Esophagus muscularis mucosa (tissue), 4 donors: ENCODE measurements at regions not wholly inside any gene's neighbourhood (a gene's known extent, or its start where the extent isn't known, plus 50 kb on each side); places are given as distances from the start of the nearest gene placed in this dataset.

Experiments used
- DNase-seq: peaks from one replicate; pipeline ENCODE4 v3.0.0-alpha.2; 2017; ENCODE audit errors: extremely low spot score
- H3K27ac ChIP-seq, 4 donors: fragments of 200-600 bp; sonication (generic); replicated peaks in 1 of 4; 1 replicate in 3 of 4; 2 replicates in 1 of 4; pipeline ENCODE4 v1.5.1; 2016 to 2019; ENCODE audit warnings: mild to moderate bottlenecking in 1 of 4
- H3K27me3 ChIP-seq, 4 donors: fragments of 200-600 bp; sonication (generic); one replicate each; pipeline versions ENCODE4 v1.5.1 to v1.6.0; 2016 to 2019
- H3K36me3 ChIP-seq, 4 donors: fragments of 200-600 bp; sonication (generic); one replicate each; pipeline ENCODE4 v1.5.1; 2016 to 2019
- H3K4me1 ChIP-seq, 4 donors: fragments of 200-600 bp; sonication (generic); one replicate each; pipeline ENCODE4 v1.5.1; 2016 to 2019
- H3K4me3 ChIP-seq, 4 donors: fragments of 200-600 bp; sonication (generic); 1 replicate in 2 of 4; 2 replicates in 2 of 4; pipeline ENCODE4 v1.5.1; 2016 to 2019; ENCODE audit warnings: mild to moderate bottlenecking in 4 of 4, moderate library complexity in 1 of 4
- H3K9me3 ChIP-seq, 4 donors: fragments of 200-600 bp; sonication (generic); 1 replicate in 3 of 4; 2 replicates in 1 of 4; pipeline ENCODE4 v1.5.1; 2016 to 2019
- CTCF ChIP-seq, 3 experiments: fragments of 200-600 bp in 2 of 3; fragments of 450-650 bp in 1 of 3; sonication (generic) in 2 of 3; IDR thresholded peaks; one replicate each; pipeline ENCODE4 v1.5.1; 2017 to 2019; ENCODE audit warnings: antibody characterized with exemption in 3 of 3, mild to moderate bottlenecking in 2 of 3, moderate library complexity in 1 of 3
- EP300 ChIP-seq: sonication (generic); formaldehyde crosslinking; IDR thresholded peaks from one replicate; pipeline ENCODE4 v1.6.1; 2017; ENCODE audit warnings: antibody characterized with exemption
- POLR2A ChIP-seq: fragments of 450-650 bp; IDR thresholded peaks from one replicate; pipeline ENCODE4 v1.6.1; 2017; ENCODE audit warnings: antibody characterized with exemption, moderate library complexity, mild to moderate bottlenecking, low read depth
- POLR2AphosphoS5 ChIP-seq, 2 donors: sonication (generic); formaldehyde crosslinking; IDR thresholded peaks; one replicate each; pipeline ENCODE4 v1.6.1; 2017; ENCODE audit warnings: antibody characterized with exemption in 2 of 2
- WGBS: methylation state at CpG from one replicate; pipeline ENCODE4 v1.1.5; 2018; 5-methylcytosine and 5-hydroxymethylcytosine counted together
- intact Hi-C: fragments of 100-400 bp; cut with DNase I; formaldehyde crosslinking; loops from one replicate; pipeline ENCODE4 v1.15.1; 2023

DNA sequence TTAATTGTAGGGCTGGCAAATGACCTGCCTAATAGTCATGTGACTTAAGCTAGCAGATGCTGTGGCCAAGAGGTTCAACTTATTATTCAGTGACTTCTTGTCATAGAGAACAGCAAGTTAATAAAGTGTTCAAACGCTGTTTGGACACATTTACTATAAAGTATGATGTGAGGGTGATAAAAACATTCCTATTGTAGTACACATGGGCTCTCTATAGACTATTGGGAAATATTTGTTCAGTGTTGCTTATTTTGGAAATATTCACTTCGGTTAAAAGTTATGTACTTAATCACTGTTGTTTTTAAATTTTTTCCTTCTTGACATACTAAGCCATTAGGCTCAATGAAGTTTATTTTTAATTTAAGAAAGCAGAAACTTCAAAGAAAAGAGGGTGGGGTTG, 345.0 kb downstream of the NNT start:
- Histone ChIP-seq H3K9me3 (no peaks in the 10 kb centered on the region), H3K36me3 (no peaks in the 10 kb centered on the region), H3K4me1 (no peaks in the 10 kb centered on the region), H3K4me3 (no peak overlapping the region), H3K27me3 (no peaks in the 10 kb centered on the region), H3K27ac (no peak overlapping the region)
- intact Hi-C loops = no loop called here
- TF ChIP-seq EP300 = no peak
- no peak for TF ChIP-seq CTCF (IDR thresholded peaks at IDR 0.05)
- no peak for TF ChIP-seq POLR2AphosphoS5 (IDR thresholded peaks at IDR 0.05)
- TF ChIP-seq POLR2A = no peak
- DNase-seq = no peak
- WGBS = 54% methylated on average over 2 of the region's 2 CpGs

GRCh38 chr5:43941806-43942205, 338.8 kb downstream of the NNT start:
- Histone ChIP-seq H3K36me3 (no peaks in the 10 kb centered on the region), H3K27me3 (no peaks in the 10 kb centered on the region), H3K9me3 (peaks cover 0 to 8% (median 2%) of the 10 kb centered on the region in 4 donors), H3K27ac (no peak overlapping the region), H3K4me3 (no peak overlapping the region), H3K4me1 (no peaks in the 10 kb centered on the region)
- WGBS = 100% methylated on average over 1 of the region's 1 CpG
- TF ChIP-seq POLR2AphosphoS5 (IDR thresholded peaks at IDR 0.05) = no peak
- no peak for DNase-seq
- intact Hi-C loops = no loop called here

GRCh38 chr5:43940562-43940961, 337.6 kb downstream of the NNT start:
- 82% methylated on average over 2 of the region's 2 CpGs for WGBS
- DNase-seq = no peak
- peaks cover 0 to 8% (median 2%) of the 10 kb centered on the region in 4 donors for H3K9me3 ChIP-seq
- H3K27me3 ChIP-seq = no peaks in the 10 kb centered on the region
- H3K4me3 ChIP-seq = no peak overlapping the region
- no peaks in the 10 kb centered on the region for H3K36me3 ChIP-seq
- H3K4me1 ChIP-seq = no peaks in the 10 kb centered on the region
- no peak for TF ChIP-seq POLR2A
- no peak for TF ChIP-seq CTCF (IDR thresholded peaks at IDR 0.05)
- TF ChIP-seq POLR2AphosphoS5 (IDR thresholded peaks at IDR 0.05) = no peak
- no peak for TF ChIP-seq EP300
- H3K27ac ChIP-seq = no peak overlapping the region
- intact Hi-C loops = no loop called here

- TF ChIP-seq CTCF (IDR thresholded peaks at IDR 0.05) (no peak), EP300 (no peak), POLR2AphosphoS5 (IDR thresholded peaks at IDR 0.05) (no peak), POLR2A (no peak)
- Histone ChIP-seq H3K27me3 (no peaks in the 10 kb centered on the region), H3K36me3 (no peaks in the 10 kb centered on the region), H3K4me3 (no peak overlapping the region), H3K9me3 (peaks cover 0 to 4% (median 0%) of the 10 kb centered on the region in 4 donors), H3K27ac (no peak overlapping the region), H3K4me1 (no peaks in the 10 kb centered on the region)
- no peak for DNase-seq
- intact Hi-C loops = no loop called here
- WGBS = 53% methylated on average over 2 of the region's 2 CpGs
Observed at GRCh38 chr5:43926923-43927322, 323.9 kb downstream of the NNT start.

DNA sequence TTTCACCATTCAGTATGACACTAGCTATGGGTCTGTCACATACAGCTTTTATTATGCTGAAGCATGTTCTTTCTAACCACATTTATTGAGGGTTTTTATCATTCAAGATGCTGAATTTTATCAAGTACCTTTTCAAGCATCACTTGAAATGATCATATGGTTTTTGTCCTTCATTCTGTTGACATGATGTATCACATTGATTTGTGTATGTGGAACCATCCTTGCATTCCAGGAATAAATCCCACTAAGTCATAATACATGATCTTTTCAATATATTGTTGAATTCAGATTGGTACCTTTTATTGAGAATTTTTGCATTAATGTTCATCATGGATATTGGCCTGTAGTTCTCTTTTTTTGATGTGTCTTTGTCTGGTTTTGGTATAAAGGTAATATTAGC, 317.4 kb downstream of the NNT start:
- H3K9me3 ChIP-seq = peaks cover 0 to 9% (median 7%) of the 10 kb centered on the region in 4 donors
- intact Hi-C loops = no loop called here
- H3K4me1 ChIP-seq = no peaks in the 10 kb centered on the region
- no peak overlapping the region for H3K27ac ChIP-seq
- DNase-seq = no peak
- H3K27me3 ChIP-seq = no peaks in the 10 kb centered on the region
- no peak overlapping the region for H3K4me3 ChIP-seq
- H3K36me3 ChIP-seq = no peaks in the 10 kb centered on the region
- TF ChIP-seq CTCF (IDR thresholded peaks at IDR 0.05) (no peak), POLR2A (no peak), EP300 (no peak), POLR2AphosphoS5 (IDR thresholded peaks at IDR 0.05) (no peak)
